Esophagus squamous epithelium (tissue), 4 donors: ENCODE measurements at regions not wholly inside any gene's neighbourhood (a gene's known extent, or its start where the extent isn't known, plus 50 kb on each side); places are given as distances from the start of the nearest gene placed in this dataset.

Source experiments
- POLR2A ChIP-seq, 4 donors: fragments of 450-650 bp; IDR thresholded peaks; one replicate each; pipeline ENCODE4 v1.6.1; 2017; ENCODE audit warnings: antibody characterized with exemption in 4 of 4, mild to moderate bottlenecking in 4 of 4, moderate library complexity in 3 of 4
- TF ChIP-seq, protein P1 (sequence below), 6 experiments: fragments of 450-650 bp in 4 of 6; fragments of 200-600 bp in 2 of 6; sonication (generic) in 2 of 6; IDR thresholded peaks; one replicate each; pipeline ENCODE4 v1.5.1; 2016 to 2019; ENCODE audit warnings: antibody characterized with exemption in 6 of 6, mild to moderate bottlenecking in 4 of 6, moderate library complexity in 4 of 6

DNA sequence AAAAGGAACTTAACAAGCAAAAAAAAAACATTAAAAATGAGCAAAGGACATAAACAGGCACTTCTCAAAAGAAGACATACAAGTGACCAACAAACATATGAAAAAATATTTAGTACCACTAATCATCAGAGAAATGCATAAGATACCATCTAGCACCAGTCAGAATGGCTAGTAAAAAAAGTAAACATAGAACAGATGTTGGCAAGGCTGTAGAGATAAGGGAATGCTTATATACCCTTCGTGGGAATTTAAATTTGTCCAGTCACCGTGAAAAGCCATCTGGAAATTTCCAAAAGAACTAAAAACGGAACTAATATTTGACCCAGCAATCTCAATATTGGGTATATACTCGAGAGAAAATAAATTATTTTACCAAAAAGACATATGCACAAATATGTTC, 1751.3 kb upstream of the LRRTM1 start:
- TF ChIP-seq, protein P1, sequence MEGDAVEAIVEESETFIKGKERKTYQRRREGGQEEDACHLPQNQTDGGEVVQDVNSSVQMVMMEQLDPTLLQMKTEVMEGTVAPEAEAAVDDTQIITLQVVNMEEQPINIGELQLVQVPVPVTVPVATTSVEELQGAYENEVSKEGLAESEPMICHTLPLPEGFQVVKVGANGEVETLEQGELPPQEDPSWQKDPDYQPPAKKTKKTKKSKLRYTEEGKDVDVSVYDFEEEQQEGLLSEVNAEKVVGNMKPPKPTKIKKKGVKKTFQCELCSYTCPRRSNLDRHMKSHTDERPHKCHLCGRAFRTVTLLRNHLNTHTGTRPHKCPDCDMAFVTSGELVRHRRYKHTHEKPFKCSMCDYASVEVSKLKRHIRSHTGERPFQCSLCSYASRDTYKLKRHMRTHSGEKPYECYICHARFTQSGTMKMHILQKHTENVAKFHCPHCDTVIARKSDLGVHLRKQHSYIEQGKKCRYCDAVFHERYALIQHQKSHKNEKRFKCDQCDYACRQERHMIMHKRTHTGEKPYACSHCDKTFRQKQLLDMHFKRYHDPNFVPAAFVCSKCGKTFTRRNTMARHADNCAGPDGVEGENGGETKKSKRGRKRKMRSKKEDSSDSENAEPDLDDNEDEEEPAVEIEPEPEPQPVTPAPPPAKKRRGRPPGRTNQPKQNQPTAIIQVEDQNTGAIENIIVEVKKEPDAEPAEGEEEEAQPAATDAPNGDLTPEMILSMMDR (IDR thresholded peaks at IDR 0.05), result no peak
- TF ChIP-seq POLR2A (IDR thresholded peaks at IDR 0.05), result no peak
